CD4-positive, alpha-beta T cell treated with Interferon alpha-2 for 1 hour (primary cell): ENCODE measurements at regions not wholly inside any gene's neighbourhood (a gene's known extent, or its start where the extent isn't known, plus 50 kb on each side); places are given as distances from the start of the nearest gene placed in this dataset.

Experiments
- DNase-seq, 2 donors: peaks; one replicate each; pipeline ENCODE4 v3.0.0-alpha.2; 2020 to 2022

GRCh38 chr1:110763149-110763548 lies 88.4 kb upstream of the KCNA3 start:
- no peak for DNase-seq

GRCh38 chr1:110760321-110760720 lies 85.6 kb upstream of the KCNA3 start:
- no peak for DNase-seq

GRCh38 chr1:110756506-110756905 lies 81.8 kb upstream of the KCNA3 start:
- DNase-seq: no peak

GRCh38 chr1:110752941-110753725 lies 78.4 kb upstream of the KCNA3 start:
- no peak for DNase-seq

- DNase-seq: no peak
Observed at GRCh38 chr1:110750562-110750961, 75.8 kb upstream of the KCNA3 start.

- no peak for DNase-seq
Observed at GRCh38 chr1:110749960-110750359, 75.2 kb upstream of the KCNA3 start.

GRCh38 chr1:110746644-110747259 lies 72.0 kb upstream of the KCNA3 start:
- peak; percentile 42 to 55 for DNase-seq

GRCh38 chr1:110743397-110743796 lies 68.7 kb upstream of the KCNA3 start:
- no peak for DNase-seq

GRCh38 chr1:110736900-110737605 lies 62.3 kb upstream of the KCNA3 start:
- DNase-seq: no peak

GRCh38 chr1:110734133-110734680 lies 59.5 kb upstream of the KCNA3 start:
- no peak for DNase-seq

- no peak for DNase-seq
Observed at GRCh38 chr1:110731529-110731928, 56.8 kb upstream of the KCNA3 start.

GRCh38 chr1:110728388-110729001 lies 53.8 kb upstream of the KCNA3 start:
- no peak for DNase-seq

- no peak for DNase-seq
Observed at GRCh38 chr1:110727246-110727645, 52.5 kb upstream of the KCNA3 start.

GRCh38 chr1:110726755-110727154 lies 52.0 kb upstream of the KCNA3 start:
- peak in 1 of 2 donors; percentile 39 for DNase-seq
